Endothelial cell (in vitro differentiated cells): ENCODE measurements at regions not wholly inside any gene's neighbourhood (a gene's known extent, or its start where the extent isn't known, plus 50 kb on each side); places are given as distances from the start of the nearest gene placed in this dataset.

Source experiments
- DNase-seq: peaks from one replicate; pipeline ENCODE4 v3.0.0; 2021; ENCODE audit warnings: low spot score
- H3K27ac Mint-ChIP-seq: one replicate; pipeline ENCODE4 v1.8.0; 2021; ENCODE audit warnings: mixed read lengths, inconsistent platforms; ENCODE audit not compliant: unreplicated experiment
- H3K27me3 Mint-ChIP-seq: one replicate; pipeline ENCODE4 v1.8.0; 2021; ENCODE audit warnings: mild to moderate bottlenecking, moderate library complexity, mixed read lengths, inconsistent platforms; ENCODE audit not compliant: unreplicated experiment
- H3K36me3 Mint-ChIP-seq: one replicate; pipeline ENCODE4 v1.8.0; 2021; ENCODE audit warnings: mild to moderate bottlenecking, low read depth, mixed read lengths, inconsistent platforms; ENCODE audit not compliant: unreplicated experiment
- H3K4me1 Mint-ChIP-seq: one replicate; pipeline ENCODE4 v1.8.0; 2021; ENCODE audit warnings: mild to moderate bottlenecking, mixed read lengths, inconsistent platforms; ENCODE audit not compliant: unreplicated experiment
- H3K4me3 Mint-ChIP-seq: one replicate; pipeline ENCODE4 v1.8.0; 2021; ENCODE audit warnings: mild to moderate bottlenecking, mixed read lengths, inconsistent platforms; ENCODE audit not compliant: unreplicated experiment
- H3K9me3 Mint-ChIP-seq: one replicate; pipeline ENCODE4 v1.8.0; 2021; ENCODE audit warnings: mixed read lengths, inconsistent platforms; ENCODE audit not compliant: unreplicated experiment
- CTCF ChIP-seq: fragments of 200-600 bp; sonication (generic); IDR thresholded peaks from one replicate; pipeline ENCODE4 v1.5.0; 2021; ENCODE audit warnings: antibody characterized with exemption; ENCODE audit not compliant: unreplicated experiment

- H3K27ac Mint-ChIP-seq, result no peak overlapping the region
- no peak for TF ChIP-seq CTCF
- H3K27me3 Mint-ChIP-seq, result no peaks in the 10 kb centered on the region
- no peaks in the 10 kb centered on the region for H3K4me1 Mint-ChIP-seq
- H3K9me3 Mint-ChIP-seq, result no peaks in the 10 kb centered on the region
- no peak overlapping the region for H3K4me3 Mint-ChIP-seq
- no peak for DNase-seq
- no peaks in the 10 kb centered on the region for H3K36me3 Mint-ChIP-seq
These were observed 1097.9 kb downstream of the REEP3 start for GRCh38 chr10:64619102-64619501.

GRCh38 chr10:64626924-64627323, 1105.7 kb downstream of the REEP3 start:
- H3K27me3 Mint-ChIP-seq, result no peaks in the 10 kb centered on the region
- no peak for TF ChIP-seq CTCF
- DNase-seq, result no peak
- no peak overlapping the region for H3K27ac Mint-ChIP-seq
- H3K4me3 Mint-ChIP-seq, result no peak overlapping the region
- no peaks in the 10 kb centered on the region for H3K4me1 Mint-ChIP-seq
- no peaks in the 10 kb centered on the region for H3K36me3 Mint-ChIP-seq
- no peaks in the 10 kb centered on the region for H3K9me3 Mint-ChIP-seq

- no peaks in the 10 kb centered on the region for H3K36me3 Mint-ChIP-seq
- no peak overlapping the region for H3K27ac Mint-ChIP-seq
- no peak overlapping the region for H3K4me3 Mint-ChIP-seq
- DNase-seq, result no peak
- H3K9me3 Mint-ChIP-seq, result no peaks in the 10 kb centered on the region
- TF ChIP-seq CTCF, result no peak
- H3K4me1 Mint-ChIP-seq, result no peaks in the 10 kb centered on the region
- H3K27me3 Mint-ChIP-seq, result no peaks in the 10 kb centered on the region
These were observed 1109.3 kb downstream of the REEP3 start for GRCh38 chr10:64630534-64630933.

GRCh38 chr10:64635906-64636305, 1114.7 kb downstream of the REEP3 start:
- Mint-ChIP-seq H3K27me3 (no peaks in the 10 kb centered on the region), H3K36me3 (no peaks in the 10 kb centered on the region), H3K4me1 (peaks cover 2% of the 10 kb centered on the region), H3K9me3 (no peaks in the 10 kb centered on the region), H3K27ac (no peak overlapping the region), H3K4me3 (no peak overlapping the region)
- DNase-seq, result no peak
- no peak for TF ChIP-seq CTCF

GRCh38 chr10:64636461-64636860, 1115.3 kb downstream of the REEP3 start:
- no peak for TF ChIP-seq CTCF
- Mint-ChIP-seq H3K27ac (peak overlapping the region; percentile 89), H3K27me3 (no peaks in the 10 kb centered on the region), H3K36me3 (no peaks in the 10 kb centered on the region), H3K4me1 (peaks cover 2% of the 10 kb centered on the region), H3K4me3 (no peak overlapping the region), H3K9me3 (no peaks in the 10 kb centered on the region)
- no peak for DNase-seq
